GM18505 (cell line): ENCODE measurements at regions not wholly inside any gene's neighbourhood (a gene's known extent, or its start where the extent isn't known, plus 50 kb on each side); places are given as distances from the start of the nearest gene placed in this dataset.

Experiments used
- ATAC-seq: cut with Tn5 transposase; IDR thresholded peaks from one replicate; pipeline ENCODE4 v1.9.1; 2021; ENCODE audit not compliant: unreplicated experiment
- POLR2A ChIP-seq: IDR thresholded peaks from 4 replicates; pipeline ENCODE4 v1.6.1; 2011; ENCODE audit warnings: borderline replicate concordance; ENCODE audit not compliant: insufficient read depth, insufficient read length; ENCODE audit errors: extremely low read depth

DNA sequence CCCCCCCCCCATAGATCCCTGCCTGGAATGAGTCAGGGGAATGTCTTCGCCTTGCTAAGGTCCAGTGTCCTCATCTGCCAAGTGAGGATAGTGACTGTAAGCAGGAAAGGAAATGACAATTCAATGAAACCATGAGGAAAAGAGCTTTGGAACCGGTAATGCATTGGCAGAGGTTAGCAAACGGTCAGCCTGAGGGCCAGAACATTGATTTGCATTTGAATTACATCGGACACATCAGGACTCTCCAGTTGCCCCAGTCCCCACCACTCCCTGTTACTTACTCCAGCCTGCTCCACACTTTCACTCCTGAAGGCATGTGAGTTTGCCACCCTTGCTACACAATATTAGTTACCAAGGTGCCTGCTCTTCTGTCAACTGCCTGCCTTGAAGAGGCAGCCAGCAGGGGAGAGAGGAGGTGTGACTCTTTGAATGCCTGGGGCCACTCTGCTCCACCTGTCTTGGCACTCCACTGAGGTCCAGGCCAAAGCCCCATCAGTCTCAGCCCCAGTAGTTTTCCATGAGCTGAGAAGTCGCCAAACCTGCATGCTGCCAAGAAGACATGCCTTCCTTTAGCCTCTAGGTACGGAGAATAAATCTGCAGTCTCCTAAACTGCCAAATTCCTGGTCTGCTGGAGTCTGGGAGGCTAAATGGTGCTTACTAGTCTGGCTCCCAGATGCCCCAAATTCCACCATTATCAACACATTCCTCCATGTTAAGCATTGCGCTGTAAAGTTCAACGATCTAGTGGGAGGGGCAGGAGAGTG lies 191.7 kb upstream of the TLE3 start:
- ATAC-seq: no peak

DNA sequence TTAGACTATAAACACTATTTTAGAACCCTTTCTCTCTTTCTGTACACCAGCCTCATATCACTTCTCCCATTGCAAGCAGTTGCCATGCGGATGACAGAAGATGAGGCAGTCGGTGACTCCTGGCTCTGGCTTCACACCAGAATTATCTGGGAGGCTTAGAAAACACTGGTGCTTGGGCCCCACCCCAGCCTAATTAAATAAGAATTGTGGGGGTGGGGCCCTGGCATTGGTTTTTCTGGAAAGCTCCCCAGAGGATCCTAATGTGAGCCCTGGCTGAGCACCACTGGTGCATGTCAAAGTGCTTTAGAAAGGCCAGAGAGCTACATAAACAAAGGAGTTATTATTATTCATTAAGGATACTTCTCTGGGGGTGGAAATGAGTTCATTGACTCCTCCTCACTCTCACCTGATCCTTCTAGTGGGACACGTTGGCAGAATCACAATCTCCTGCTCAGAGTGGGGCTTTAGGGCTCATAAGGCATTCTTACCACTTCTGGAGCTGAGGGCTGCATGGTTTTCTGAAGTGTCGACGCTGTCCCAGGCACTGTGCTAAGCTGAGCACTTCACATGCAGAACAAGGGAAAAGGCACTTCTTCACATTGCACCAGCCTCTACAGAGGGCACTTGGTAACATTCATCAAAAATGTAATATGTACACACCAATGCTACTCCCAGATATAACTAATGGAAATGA lies 188.5 kb upstream of the TLE3 start:
- no peak for ATAC-seq
- no peak for TF ChIP-seq POLR2A

More for the DNA sequence above, 191.7 kb upstream of the TLE3 start:
- no peak for TF ChIP-seq POLR2A

DNA sequence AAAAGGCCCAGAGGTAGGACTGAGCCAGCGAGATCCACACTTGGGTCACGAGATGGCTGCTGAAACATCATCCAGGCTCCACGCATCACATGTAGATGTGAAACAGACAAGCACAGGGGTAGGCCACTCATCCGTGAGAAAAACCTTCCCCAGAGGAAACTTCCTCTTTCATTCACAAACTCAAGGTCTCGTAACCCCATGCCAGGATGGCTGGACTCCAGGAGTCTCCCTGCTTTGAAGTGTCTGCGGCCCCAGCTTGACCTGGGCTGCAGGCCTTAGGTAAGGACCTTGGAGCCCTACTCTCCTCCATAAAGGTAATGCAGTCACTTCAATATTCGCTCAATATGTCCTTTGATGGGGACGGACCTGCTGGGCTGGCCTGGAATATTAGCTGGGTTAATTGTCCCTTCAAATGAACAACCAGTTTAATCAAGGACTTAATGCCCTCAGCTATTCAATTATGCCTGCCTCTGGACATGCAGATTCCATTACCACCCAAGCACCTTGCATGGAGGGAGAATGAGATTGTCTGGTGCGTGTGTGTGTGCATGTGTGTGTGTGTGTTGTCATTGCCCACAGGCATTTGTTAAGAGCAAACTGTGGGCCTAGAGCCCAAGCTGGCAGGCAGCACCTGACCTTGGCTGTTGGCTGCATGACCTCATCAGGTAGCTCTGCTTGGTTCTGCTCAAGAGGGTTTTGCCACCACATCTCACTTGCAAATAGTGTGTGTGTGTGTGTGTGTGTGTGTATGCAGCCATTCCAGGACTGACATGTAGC lies 186.9 kb upstream of the TLE3 start:
- no peak for ATAC-seq
- no peak for TF ChIP-seq POLR2A

DNA sequence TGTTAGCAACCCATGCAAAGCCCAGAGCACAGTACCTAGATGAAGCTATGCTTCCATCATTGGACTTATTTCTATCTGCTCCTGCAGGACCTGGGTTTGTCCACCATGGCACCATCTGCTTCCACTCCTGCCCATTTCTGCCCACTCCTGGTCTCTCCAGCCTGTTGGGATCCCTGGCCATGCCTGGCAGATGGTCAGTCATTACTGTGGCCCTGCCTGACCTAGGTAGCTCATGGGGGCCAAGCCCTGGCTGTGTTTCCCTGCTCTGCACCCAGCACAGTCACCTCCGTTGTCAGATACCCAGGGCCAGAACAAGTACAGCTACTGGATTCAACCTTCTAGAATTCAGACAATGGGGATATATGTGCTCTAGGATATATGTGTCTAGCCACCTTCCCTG lies 185.8 kb upstream of the TLE3 start:
- no peak for ATAC-seq
- TF ChIP-seq POLR2A: no peak

DNA sequence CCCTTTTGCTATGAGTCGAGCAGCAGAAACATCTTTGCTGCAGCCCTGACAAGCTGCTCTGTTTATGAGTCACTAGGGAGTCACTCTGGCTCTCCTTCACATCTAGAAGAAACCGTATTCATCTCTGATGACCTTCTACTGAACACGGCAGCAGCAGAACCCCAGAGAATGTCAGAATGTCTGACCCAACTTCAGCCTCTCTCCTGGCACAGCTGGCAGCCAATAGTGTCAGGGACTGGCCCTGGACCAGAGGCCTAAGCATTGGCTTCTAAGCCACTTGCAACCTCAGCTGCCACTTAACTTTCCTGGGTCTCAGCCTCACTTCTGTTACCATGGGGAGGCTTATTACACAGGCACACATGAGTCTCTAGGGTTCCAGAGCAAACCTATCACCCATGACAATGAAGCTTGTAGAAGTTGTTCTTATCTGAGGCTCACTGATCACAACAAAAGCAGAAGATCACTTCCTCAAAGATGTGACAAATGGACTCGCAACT lies 184.1 kb upstream of the TLE3 start:
- no peak for ATAC-seq
- no peak for TF ChIP-seq POLR2A

DNA sequence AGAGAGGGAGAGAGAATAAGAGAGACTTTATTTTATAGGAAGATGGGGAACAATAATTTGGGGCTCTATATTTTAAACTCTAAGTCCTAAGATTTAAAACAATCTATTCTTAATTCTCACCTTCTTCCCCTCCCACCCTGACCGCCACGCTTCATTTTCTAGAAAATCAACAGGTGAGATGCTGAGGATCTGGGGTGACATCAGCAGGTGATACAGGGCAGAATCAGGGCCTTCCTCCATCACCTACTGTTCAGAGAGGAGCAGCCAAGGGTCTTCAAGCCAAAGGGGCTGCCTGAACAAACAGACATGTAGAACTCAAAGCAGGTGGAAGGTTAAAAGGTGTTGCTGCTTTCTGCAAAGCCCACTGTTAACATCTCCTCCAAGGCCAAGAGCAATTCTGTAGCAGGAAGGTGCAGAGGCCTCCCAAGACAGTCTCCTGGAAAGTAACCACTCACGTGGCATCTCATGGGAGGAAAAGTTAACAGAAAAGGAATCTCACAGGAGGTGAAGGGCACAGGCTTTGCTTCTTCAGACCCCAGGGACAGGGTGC lies 183.6 kb upstream of the TLE3 start:
- no peak for TF ChIP-seq POLR2A
- no peak for ATAC-seq

DNA sequence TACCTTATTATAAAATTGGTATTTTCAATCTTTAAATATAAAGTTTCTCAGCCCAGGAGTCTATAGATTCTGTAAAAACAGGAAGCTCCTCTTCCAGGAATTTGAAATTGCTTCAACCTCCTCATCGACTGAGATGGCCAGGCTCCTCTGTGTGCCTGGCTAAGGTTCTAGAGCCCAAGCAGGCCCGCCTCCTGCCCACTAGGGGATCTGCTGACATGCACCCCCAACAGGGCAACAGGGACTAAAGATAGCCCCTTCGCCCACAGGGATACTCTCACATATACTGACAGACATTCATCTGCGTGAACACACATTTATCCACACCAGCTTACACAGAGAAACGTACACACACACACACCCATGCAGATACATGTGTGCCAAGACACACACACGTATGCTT lies 183.1 kb upstream of the TLE3 start:
- ATAC-seq: no peak
- TF ChIP-seq POLR2A: no peak

DNA sequence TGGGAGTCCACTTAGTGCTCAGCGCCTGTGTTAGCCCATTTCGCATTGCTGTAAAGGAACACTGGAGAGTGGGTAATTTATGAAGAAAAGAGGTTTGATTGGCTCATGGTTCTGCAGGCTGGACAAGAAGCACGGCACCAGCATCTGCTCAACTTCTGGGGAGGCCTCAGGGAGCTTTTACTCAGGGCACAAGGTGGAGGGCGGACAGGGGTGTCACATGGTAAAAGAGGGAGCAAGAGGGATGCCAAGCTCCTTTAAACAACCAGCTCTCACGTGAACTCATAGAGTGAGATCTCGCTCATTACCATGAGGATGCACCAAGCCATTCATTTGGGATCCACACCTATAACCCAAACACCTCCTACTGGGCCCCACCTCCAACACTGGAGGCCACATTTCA lies 181.4 kb upstream of the TLE3 start:
- no peak for ATAC-seq
- no peak for TF ChIP-seq POLR2A

DNA sequence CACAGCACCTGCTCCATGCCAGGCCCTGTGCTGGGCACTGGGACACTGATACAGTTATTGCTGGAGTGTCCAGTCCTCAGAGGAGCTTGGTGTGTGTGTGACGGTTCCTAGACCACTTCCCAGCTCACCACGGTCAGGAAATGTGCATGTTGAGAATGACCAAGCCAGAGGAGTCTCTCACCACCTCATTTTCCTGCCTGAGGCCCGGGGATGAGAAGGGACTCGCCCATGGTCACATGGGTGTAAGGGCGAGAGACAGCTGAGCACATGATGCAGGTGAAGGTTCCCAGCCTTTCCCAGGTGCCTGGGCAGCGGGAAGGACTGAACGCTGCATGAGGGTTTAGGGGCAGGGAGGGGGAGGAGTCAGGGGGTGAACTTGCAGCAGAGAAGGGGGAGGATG lies 180.9 kb upstream of the TLE3 start:
- no peak for ATAC-seq
- TF ChIP-seq POLR2A: no peak

DNA sequence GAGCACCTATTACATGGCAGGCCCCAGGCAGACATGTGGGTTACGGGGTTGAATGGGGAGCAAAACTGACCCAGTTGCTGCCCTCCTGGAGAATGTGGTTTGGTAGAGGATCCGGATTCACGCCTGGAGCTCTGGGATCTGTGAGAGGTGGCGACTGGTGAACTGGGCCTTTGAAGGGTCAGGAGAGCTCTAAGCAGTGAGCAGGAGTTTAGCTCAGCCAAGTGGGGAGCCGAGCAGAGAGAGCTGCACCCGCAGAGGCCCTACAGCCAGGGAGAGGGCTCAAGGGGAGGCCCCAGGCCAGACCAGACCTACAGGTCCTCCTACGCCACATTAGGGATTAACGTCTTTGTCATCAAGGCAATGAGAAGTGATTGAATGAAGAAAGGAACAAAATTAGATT lies 179.8 kb upstream of the TLE3 start:
- no peak for TF ChIP-seq POLR2A
- ATAC-seq: no peak

DNA sequence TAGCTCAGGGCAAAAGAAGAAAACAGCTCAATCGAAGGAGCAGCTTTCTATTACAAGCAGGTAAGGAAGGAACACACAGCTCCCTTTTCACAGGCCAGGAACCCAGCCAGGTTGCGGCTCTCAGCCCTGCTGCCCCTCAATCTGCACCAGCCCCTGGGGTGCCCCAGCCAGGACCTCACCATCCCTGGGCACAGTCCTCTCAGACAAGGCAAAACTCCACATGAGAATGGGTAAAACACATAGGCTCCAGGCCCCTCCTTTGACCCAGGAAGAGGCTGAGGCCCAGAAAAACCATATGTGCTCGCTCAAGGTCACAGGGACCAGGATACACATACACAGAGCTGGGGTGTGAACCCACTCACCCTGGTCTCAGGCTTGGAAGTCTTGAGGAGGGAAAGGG lies 178.7 kb upstream of the TLE3 start:
- ATAC-seq: no peak
- TF ChIP-seq POLR2A: no peak

DNA sequence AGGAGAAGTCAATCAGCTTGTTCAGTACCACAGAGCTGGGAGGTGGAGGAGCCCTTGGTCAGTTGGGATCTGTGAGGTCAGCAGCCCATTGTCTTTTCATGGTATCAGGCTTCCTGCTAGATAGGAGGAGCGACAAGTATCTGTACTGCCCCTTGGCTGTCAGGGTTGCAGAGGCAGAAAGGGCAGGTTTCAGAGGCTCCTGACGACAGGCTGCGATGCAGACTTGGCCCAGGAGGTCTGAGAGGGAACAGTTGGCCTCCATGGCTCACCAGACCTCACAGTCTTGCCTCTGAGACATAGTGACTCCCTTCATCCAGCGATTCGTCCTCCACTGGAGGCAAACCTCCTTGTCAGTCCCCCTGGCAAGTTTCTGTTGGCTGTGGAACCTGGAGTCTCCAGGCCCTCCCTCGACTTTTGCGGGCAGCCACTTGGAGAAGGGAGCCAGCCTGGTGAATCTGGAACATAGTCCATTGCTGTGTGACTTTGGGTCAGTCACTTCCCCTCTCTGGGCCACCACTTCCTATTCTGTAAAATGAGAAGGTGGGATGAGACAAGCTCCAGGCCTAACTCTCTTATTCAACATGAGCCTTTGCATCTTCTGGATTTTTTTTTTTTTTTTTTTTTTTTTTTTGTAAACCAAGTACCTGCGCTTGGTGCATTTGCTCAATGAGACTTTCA lies 177.9 kb upstream of the TLE3 start:
- no peak for TF ChIP-seq POLR2A
- ATAC-seq: no peak

DNA sequence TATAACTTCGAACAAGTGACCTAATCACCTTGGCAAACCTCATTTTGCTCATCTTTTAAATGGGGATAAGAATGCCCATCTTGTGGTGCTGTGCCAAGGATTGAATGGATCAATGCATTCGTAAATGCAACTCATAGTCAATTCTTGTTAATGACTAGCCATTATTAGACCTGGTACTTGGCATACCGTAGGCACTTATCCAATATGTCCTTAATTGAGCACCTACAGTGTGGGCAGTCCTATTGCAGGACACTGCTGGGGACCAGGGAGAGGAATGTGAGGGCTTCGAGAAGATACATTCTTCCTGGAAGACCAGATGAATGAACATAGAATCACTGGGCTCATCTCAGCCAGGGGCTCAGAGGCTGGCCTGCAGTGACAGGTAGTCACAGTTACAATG lies 177.2 kb upstream of the TLE3 start:
- no peak for ATAC-seq
- TF ChIP-seq POLR2A: no peak
